GM12878 (cell line): ENCODE measurements at regions not wholly inside any gene's neighbourhood (a gene's known extent, or its start where the extent isn't known, plus 50 kb on each side); places are given as distances from the start of the nearest gene placed in this dataset.

Source experiments
- ATAC-seq: fragments of 200-7000 bp; cut with Tn5 transposase; 3 replicates; pipeline ENCODE4 v1.9.1; 2020; ENCODE audit warnings: mild to moderate bottlenecking, moderate library complexity
- BruUV-seq: library from RNA; stranded (reverse); fragments of 400-500 nt; replicated peaks from 2 replicates; lab custom pipeline; 2021; lab: Mats Ljungman, UMichigan
- CTCF ChIA-PET: fragments of 300-600 bp; sonication (Branson Sonifier 250); formaldehyde crosslinking; extraction: SDS; loops from one replicate; lab custom pipeline; 2021; ENCODE audit warnings: inconsistent platforms; lab: Yijun Ruan, JAX
- POLR2A ChIA-PET: fragments of 350-600 bp; formaldehyde crosslinking; extraction: SDS; loops from one replicate; lab custom pipeline; 2021; ENCODE audit warnings: inconsistent platforms; lab: Charles Lee
- RAD21 ChIA-PET: fragments of 300-600 bp; sonication (Branson Sonifier 250); formaldehyde crosslinking; loops from one replicate; lab custom pipeline; 2023; ENCODE audit warnings: antibody characterized with exemption; ENCODE audit not compliant: unreplicated experiment; lab: Charles Lee
- SMC1A ChIA-PET: fragments of 300-600 bp; sonication (Branson Sonifier 250); formaldehyde crosslinking; loops from one replicate; lab custom pipeline; 2023; ENCODE audit not compliant: unreplicated experiment, uncharacterized antibody; lab: Charles Lee
- DNase-seq: peaks from one replicate; pipeline ENCODE4 v3.0.0-alpha.2; 2011; ENCODE audit warnings: low read depth, low spot score
- FAIRE-seq: peaks from 3 replicates; lab custom pipeline; 2011; peaks lifted over from hg19 to GRCh38; lab: Jason Lieb, UNC
- H2AFZ ChIP-seq: 2 replicates; pipeline ENCODE4 v1.6.0; 2011; ENCODE audit warnings: low read depth, low read length, control low read depth; ENCODE audit not compliant: control insufficient read depth
- H3K27ac ChIP-seq: 2 replicates; pipeline ENCODE4 v1.5.1; 2011; ENCODE audit warnings: control low read depth; ENCODE audit not compliant: control insufficient read depth, insufficient read depth
- H3K27me3 ChIP-seq, 2 experiments: replicated peaks in 1 of 2; 2 replicates each; pipeline versions ENCODE4 v1.6.0 to v1.6.1; 2011; ENCODE audit warnings: low read length in 1 of 2; ENCODE audit not compliant: control insufficient read depth in 2 of 2, insufficient read depth in 2 of 2
- H3K36me3 ChIP-seq, 2 experiments: 2 replicates each; pipeline ENCODE4 v1.5.1; 2011; ENCODE audit warnings: low read length in 1 of 2; ENCODE audit not compliant: control insufficient read depth in 2 of 2, insufficient read depth in 2 of 2
- H3K4me1 ChIP-seq: 2 replicates; pipeline ENCODE4 v1.6.1; 2011; ENCODE audit warnings: mild to moderate bottlenecking, low read length, moderate library complexity, mixed read lengths; ENCODE audit not compliant: control insufficient read depth, insufficient read depth
- H3K4me2 ChIP-seq: 2 replicates; pipeline ENCODE4 v1.6.0; 2011; ENCODE audit warnings: control low read depth; ENCODE audit not compliant: control insufficient read depth, insufficient read depth
- H3K4me3 ChIP-seq: fragments of 200-600 bp; sonication (generic); 2 replicates; pipeline ENCODE4 v1.5.1; 2016
- H3K79me2 ChIP-seq: 2 replicates; pipeline ENCODE4 v1.6.0; 2011; ENCODE audit warnings: low read length; ENCODE audit not compliant: control insufficient read depth, insufficient read depth
- H3K9ac ChIP-seq: 2 replicates; pipeline ENCODE4 v1.8.0; 2011; ENCODE audit warnings: low read length, control low read depth, mixed read lengths; ENCODE audit not compliant: control insufficient read depth, insufficient read depth
- H3K9me3 ChIP-seq: replicated peaks from 3 replicates; pipeline ENCODE4 v1.5.1; 2011; ENCODE audit warnings: mild to moderate bottlenecking, low read length; ENCODE audit not compliant: control insufficient read depth, insufficient read depth
- H4K20me1 ChIP-seq: 2 replicates; pipeline ENCODE4 v1.6.0; 2011; ENCODE audit not compliant: control insufficient read depth, insufficient read depth
- BACH1 ChIP-seq: fragments of 450-650 bp; IDR thresholded peaks from 2 replicates; pipeline ENCODE4 v1.6.1; 2017; ENCODE audit warnings: mild to moderate bottlenecking, borderline replicate concordance
- CBFB ChIP-seq: IDR thresholded peaks from 2 replicates; pipeline ENCODE4 v1.6.1; 2016; ENCODE audit warnings: antibody characterized with exemption, low read depth
- FOXM1 ChIP-seq: IDR thresholded peaks from 2 replicates; pipeline ENCODE4 v1.6.1; 2012; ENCODE audit warnings: low read depth, mild to moderate bottlenecking, inconsistent platforms, low read length, moderate library complexity
- IRF5 ChIP-seq: fragments of 450-650 bp; IDR thresholded peaks from 2 replicates; pipeline ENCODE4 v1.6.1; 2017; ENCODE audit warnings: borderline replicate concordance
- MTA2 ChIP-seq: fragments of 450-650 bp; IDR thresholded peaks from 2 replicates; pipeline ENCODE4 v1.6.1; 2016; ENCODE audit warnings: low read depth, mild to moderate bottlenecking, moderate library complexity
- SUPT20H ChIP-seq: IDR thresholded peaks from 2 replicates; pipeline ENCODE4 v1.6.1; 2011; ENCODE audit warnings: low read depth, mild to moderate bottlenecking, low read length, moderate library complexity, borderline replicate concordance; ENCODE audit not compliant: control insufficient read depth
- ZZZ3 ChIP-seq: IDR thresholded peaks from 2 replicates; pipeline ENCODE4 v1.6.1; 2011; ENCODE audit warnings: low read depth; ENCODE audit not compliant: control insufficient read depth, insufficient read length
- in situ Hi-C: fragments of 300-500 bp; cut with MboI; formaldehyde crosslinking; loops from 9 replicates; pipeline ENCODE4 v1.14.3; 2018; ENCODE audit warnings: mixed read lengths
- intact Hi-C: fragments of 100-400 bp; cut with micrococcal nuclease; formaldehyde crosslinking; loops from one replicate; pipeline ENCODE4 v1.14.2; 2022; ENCODE audit not compliant: unreplicated experiment
- TF ChIP-seq, protein P1 (sequence below): fragments of 450-650 bp; IDR thresholded peaks from 2 replicates; pipeline ENCODE4 v1.6.1; 2018; ENCODE audit warnings: mild to moderate bottlenecking, low read depth, moderate library complexity; ENCODE audit not compliant: partially characterized antibody

GRCh38 chr5:23372177-23372576 is 135.2 kb upstream of the PRDM9 start:
- no peaks in the 10 kb centered on the region for H3K27me3 ChIP-seq
- no peaks in the 10 kb centered on the region for H3K36me3 ChIP-seq
- no peak overlapping the region for H3K9ac ChIP-seq
- DNase-seq (no peak), FAIRE-seq (no peak), ATAC-seq (no peak)
- no TSS peak for BruUV-seq
- TF ChIP-seq IRF5, result no peak
- TF ChIP-seq ZZZ3, result no peak
- TF ChIP-seq BACH1, result no peak
- no peak for TF ChIP-seq MTA2
- TF ChIP-seq SUPT20H, result no peak
- TF ChIP-seq CBFB, result no peak
- TF ChIP-seq FOXM1, result no peak
- TF ChIP-seq, protein P1, sequence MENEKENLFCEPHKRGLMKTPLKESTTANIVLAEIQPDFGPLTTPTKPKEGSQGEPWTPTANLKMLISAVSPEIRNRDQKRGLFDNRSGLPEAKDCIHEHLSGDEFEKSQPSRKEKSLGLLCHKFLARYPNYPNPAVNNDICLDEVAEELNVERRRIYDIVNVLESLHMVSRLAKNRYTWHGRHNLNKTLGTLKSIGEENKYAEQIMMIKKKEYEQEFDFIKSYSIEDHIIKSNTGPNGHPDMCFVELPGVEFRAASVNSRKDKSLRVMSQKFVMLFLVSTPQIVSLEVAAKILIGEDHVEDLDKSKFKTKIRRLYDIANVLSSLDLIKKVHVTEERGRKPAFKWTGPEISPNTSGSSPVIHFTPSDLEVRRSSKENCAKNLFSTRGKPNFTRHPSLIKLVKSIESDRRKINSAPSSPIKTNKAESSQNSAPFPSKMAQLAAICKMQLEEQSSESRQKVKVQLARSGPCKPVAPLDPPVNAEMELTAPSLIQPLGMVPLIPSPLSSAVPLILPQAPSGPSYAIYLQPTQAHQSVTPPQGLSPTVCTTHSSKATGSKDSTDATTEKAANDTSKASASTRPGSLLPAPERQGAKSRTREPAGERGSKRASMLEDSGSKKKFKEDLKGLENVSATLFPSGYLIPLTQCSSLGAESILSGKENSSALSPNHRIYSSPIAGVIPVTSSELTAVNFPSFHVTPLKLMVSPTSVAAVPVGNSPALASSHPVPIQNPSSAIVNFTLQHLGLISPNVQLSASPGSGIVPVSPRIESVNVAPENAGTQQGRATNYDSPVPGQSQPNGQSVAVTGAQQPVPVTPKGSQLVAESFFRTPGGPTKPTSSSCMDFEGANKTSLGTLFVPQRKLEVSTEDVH, result no peak
- CTCF ChIA-PET, result no interaction called here
- H3K4me3 ChIP-seq, result no peak overlapping the region
- POLR2A ChIA-PET, result no interaction called here
- intact Hi-C loops, result no loop called here
- H3K79me2 ChIP-seq, result no peaks in the 10 kb centered on the region
- no peak overlapping the region for H2AFZ ChIP-seq
- H3K9me3 ChIP-seq, result no peaks in the 10 kb centered on the region
- no peaks in the 10 kb centered on the region for H4K20me1 ChIP-seq
- RAD21 ChIA-PET, result interaction anchor here (1.3 kb wide), 1 partner anchor 8 kb away, joined by 4 read pairs; no protein-coding TSS in a partner anchor
- H3K27ac ChIP-seq, result no peak overlapping the region
- no peak overlapping the region for H3K4me2 ChIP-seq
- in situ Hi-C loops, result no loop called here
- SMC1A ChIA-PET, result no interaction called here
- H3K4me1 ChIP-seq, result no peaks in the 10 kb centered on the region
